ENCODE measurements at regions not wholly inside any gene's neighbourhood (a gene's known extent, or its start where the extent isn't known, plus 50 kb on each side); places are given as distances from the start of the nearest gene placed in this dataset.

DNA sequence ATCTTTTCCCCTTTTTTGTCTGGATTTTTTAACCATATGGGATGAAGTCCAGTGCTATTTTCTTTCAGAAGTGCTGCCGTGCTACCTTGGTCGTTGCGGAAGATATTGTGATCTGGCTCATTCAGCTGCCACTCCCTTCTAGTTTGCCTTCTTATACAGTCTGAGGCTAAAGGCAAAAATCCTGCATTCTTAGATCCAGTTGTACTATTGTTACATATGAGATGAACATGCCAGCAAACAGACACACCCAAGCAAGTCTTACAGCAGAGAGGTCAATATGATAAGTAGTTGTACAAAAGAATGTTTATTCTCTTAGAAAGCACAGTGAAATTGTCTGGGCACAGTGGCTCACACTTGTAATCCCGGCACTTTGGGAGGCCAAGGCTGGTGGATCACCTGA lies 108.0 kb upstream of the COX10 start:
- no peak overlapping the region for H3K27ac ChIP-seq
- H3K4me1 ChIP-seq, result peaks cover 0 to 6% (median 0%) of the 10 kb centered on the region in 4 donors
- no peaks in the 10 kb centered on the region for H3K9me3 ChIP-seq
- no peaks in the 10 kb centered on the region for H3K27me3 ChIP-seq
- no peaks in the 10 kb centered on the region for H3K36me3 ChIP-seq
- 88% methylated on average over 3 of the region's 4 CpGs for WGBS (ENCODE audit: insufficient coverage, low coverage, low lambda C conversion rate, missing lambda C conversion rate)
- H3K4me3 ChIP-seq, result no peak overlapping the region
- DNase-seq, result no peak
- TF ChIP-seq POLR2A (IDR thresholded peaks at IDR 0.05), result no peak
- TF ChIP-seq, protein P1, sequence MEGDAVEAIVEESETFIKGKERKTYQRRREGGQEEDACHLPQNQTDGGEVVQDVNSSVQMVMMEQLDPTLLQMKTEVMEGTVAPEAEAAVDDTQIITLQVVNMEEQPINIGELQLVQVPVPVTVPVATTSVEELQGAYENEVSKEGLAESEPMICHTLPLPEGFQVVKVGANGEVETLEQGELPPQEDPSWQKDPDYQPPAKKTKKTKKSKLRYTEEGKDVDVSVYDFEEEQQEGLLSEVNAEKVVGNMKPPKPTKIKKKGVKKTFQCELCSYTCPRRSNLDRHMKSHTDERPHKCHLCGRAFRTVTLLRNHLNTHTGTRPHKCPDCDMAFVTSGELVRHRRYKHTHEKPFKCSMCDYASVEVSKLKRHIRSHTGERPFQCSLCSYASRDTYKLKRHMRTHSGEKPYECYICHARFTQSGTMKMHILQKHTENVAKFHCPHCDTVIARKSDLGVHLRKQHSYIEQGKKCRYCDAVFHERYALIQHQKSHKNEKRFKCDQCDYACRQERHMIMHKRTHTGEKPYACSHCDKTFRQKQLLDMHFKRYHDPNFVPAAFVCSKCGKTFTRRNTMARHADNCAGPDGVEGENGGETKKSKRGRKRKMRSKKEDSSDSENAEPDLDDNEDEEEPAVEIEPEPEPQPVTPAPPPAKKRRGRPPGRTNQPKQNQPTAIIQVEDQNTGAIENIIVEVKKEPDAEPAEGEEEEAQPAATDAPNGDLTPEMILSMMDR (IDR thresholded peaks at IDR 0.05), result no peak
- intact Hi-C loops (cut with DNase I), result no loop called here
- no peak for ATAC-seq

- H3K27ac ChIP-seq, result no peak overlapping the region
- no peak overlapping the region for H3K4me3 ChIP-seq
- no peak for TF ChIP-seq POLR2A (IDR thresholded peaks at IDR 0.05)
- TF ChIP-seq, protein P1 (IDR thresholded peaks at IDR 0.05), result no peak
- 63% methylated on average over 2 of the region's 2 CpGs for WGBS (ENCODE audit: insufficient coverage, low coverage, low lambda C conversion rate, missing lambda C conversion rate)
- H3K36me3 ChIP-seq, result no peaks in the 10 kb centered on the region
- no peaks in the 10 kb centered on the region for H3K27me3 ChIP-seq
- no peaks in the 10 kb centered on the region for H3K9me3 ChIP-seq
- intact Hi-C loops (cut with DNase I), result no loop called here
- ATAC-seq (peak in 1 of 4 donors; percentile 22), DNase-seq (no peak)
- H3K4me1 ChIP-seq, result peaks cover 0 to 6% (median 0%) of the 10 kb centered on the region in 4 donors
Observed at GRCh38 chr17:13962716-13963240, 106.5 kb upstream of the COX10 start.

GRCh38 chr17:13967416-13967815 lies 101.9 kb upstream of the COX10 start:
- peaks cover 0 to 5% (median 2%) of the 10 kb centered on the region in 4 donors for H3K4me1 ChIP-seq
- DNase-seq (peak in 1 of 3 donors; percentile 48), ATAC-seq (peak; percentile 43 to 53 (median 50))
- H3K27me3 ChIP-seq, result no peaks in the 10 kb centered on the region
- WGBS (ENCODE audit: insufficient coverage, low coverage, low lambda C conversion rate, missing lambda C conversion rate), result 45% methylated on average over 6 of the region's 7 CpGs
- TF ChIP-seq POLR2A (IDR thresholded peaks at IDR 0.05), result no peak
- TF ChIP-seq, protein P1 (IDR thresholded peaks at IDR 0.05), result no peak
- no peaks in the 10 kb centered on the region for H3K36me3 ChIP-seq
- intact Hi-C loops (cut with DNase I), result no loop called here
- H3K27ac ChIP-seq, result no peak overlapping the region
- no peak overlapping the region for H3K4me3 ChIP-seq
- no peaks in the 10 kb centered on the region for H3K9me3 ChIP-seq

DNA sequence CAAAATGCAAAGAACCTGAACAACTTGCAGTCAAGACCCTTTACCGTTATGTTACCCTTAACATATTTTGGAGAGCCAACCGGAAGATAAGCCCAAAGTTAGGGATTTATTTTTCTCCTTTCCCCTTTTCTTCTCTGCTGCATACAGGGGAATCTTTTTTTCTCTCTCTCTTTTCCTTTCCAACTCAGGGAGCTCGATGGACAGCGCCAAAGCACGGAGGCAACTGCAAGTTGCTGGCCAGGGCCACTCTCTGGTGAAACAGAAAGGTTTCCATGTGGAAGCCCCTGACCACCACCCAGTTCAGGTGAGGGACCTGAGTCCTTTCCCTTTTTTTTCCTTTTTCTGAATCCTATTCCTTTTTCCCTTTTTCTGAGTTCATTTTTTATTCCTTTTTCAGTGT lies 98.8 kb upstream of the COX10 start:
- 95% methylated on average over 5 of the region's 5 CpGs for WGBS (ENCODE audit: insufficient coverage, low coverage, low lambda C conversion rate, missing lambda C conversion rate)
- Histone ChIP-seq H3K4me3 (peak overlapping the region in 2 of 3 donors; percentile 7 to 9), H3K27ac (no peak overlapping the region), H3K27me3 (no peaks in the 10 kb centered on the region), H3K9me3 (no peaks in the 10 kb centered on the region), H3K4me1 (peaks cover 0 to 5% (median 2%) of the 10 kb centered on the region in 4 donors), H3K36me3 (no peaks in the 10 kb centered on the region)
- intact Hi-C loops (cut with DNase I), result no loop called here
- peak in 2 of 4 donors; percentile 57 to 61 for ATAC-seq
- DNase-seq, result no peak
- TF ChIP-seq POLR2A (IDR thresholded peaks at IDR 0.05), result no peak
- TF ChIP-seq, protein P1 (IDR thresholded peaks at IDR 0.05), result no peak

Measured in right lobe of liver (tissue), 6 donors.